Fibroblast of skin of left biceps (primary cell): ENCODE measurements at regions not wholly inside any gene's neighbourhood (a gene's known extent, or its start where the extent isn't known, plus 50 kb on each side); places are given as distances from the start of the nearest gene placed in this dataset.
A peak's percentile ranks its signal among the peaks of the same experiment; 100 is the strongest.

Experiments used
- DNase-seq, 2 experiments: peaks; one replicate each; pipeline ENCODE4 v3.0.0-alpha.2; 2013; ENCODE audit warnings: low read depth in 2 of 2

GRCh38 chr10:90975096-90975495, 54.2 kb upstream of the ANKRD1 start:
- DNase-seq = no peak

GRCh38 chr10:90977162-90977854, 56.4 kb upstream of the ANKRD1 start:
- no peak for DNase-seq

GRCh38 chr10:90977855-90978486, 57.1 kb upstream of the ANKRD1 start:
- no peak for DNase-seq

- no peak for DNase-seq
Measured at GRCh38 chr10:90982406-90983008, 61.6 kb upstream of the ANKRD1 start.

- no peak for DNase-seq
Measured at GRCh38 chr10:90983914-90984549, 63.1 kb upstream of the ANKRD1 start.

- no peak for DNase-seq
Measured at GRCh38 chr10:90984898-90985297, 64.0 kb upstream of the ANKRD1 start.

GRCh38 chr10:90985321-90985933, 64.5 kb upstream of the ANKRD1 start:
- DNase-seq = no peak

GRCh38 chr10:90986136-90986760, 65.4 kb upstream of the ANKRD1 start:
- DNase-seq = no peak

GRCh38 chr10:90986870-90987269, 66.0 kb upstream of the ANKRD1 start:
- no peak for DNase-seq

- DNase-seq = no peak
Measured at GRCh38 chr10:90987383-90987782, 66.5 kb upstream of the ANKRD1 start.

- DNase-seq = no peak
Measured at GRCh38 chr10:90988024-90988423, 67.1 kb upstream of the ANKRD1 start.

GRCh38 chr10:90988802-90989201, 67.9 kb upstream of the ANKRD1 start:
- DNase-seq = no peak

GRCh38 chr10:90989378-90989777, 68.5 kb upstream of the ANKRD1 start:
- DNase-seq = no peak

- DNase-seq = no peak
Measured at GRCh38 chr10:90992462-90992861, 71.6 kb upstream of the ANKRD1 start.

GRCh38 chr10:90993340-90993739, 72.5 kb upstream of the ANKRD1 start:
- DNase-seq = peak; percentile 33 to 36

- no peak for DNase-seq
Measured at GRCh38 chr10:90997670-90998069, 76.8 kb upstream of the ANKRD1 start.

- DNase-seq = no peak
Measured at GRCh38 chr10:90998733-90999511, 78.0 kb upstream of the ANKRD1 start.

- no peak for DNase-seq
Measured at GRCh38 chr10:90999512-91000172, 78.8 kb upstream of the ANKRD1 start.

GRCh38 chr10:91000470-91000869, 79.6 kb upstream of the ANKRD1 start:
- DNase-seq = no peak

- no peak for DNase-seq
Measured at GRCh38 chr10:91000985-91001384, 80.1 kb upstream of the ANKRD1 start.

- DNase-seq = no peak
Measured at GRCh38 chr10:91002656-91003055, 81.8 kb upstream of the ANKRD1 start.
